Neural crest cell (in vitro differentiated cells): ENCODE measurements at regions not wholly inside any gene's neighbourhood (a gene's known extent, or its start where the extent isn't known, plus 50 kb on each side); places are given as distances from the start of the nearest gene placed in this dataset.

Experiments
- DNase-seq: peaks from one replicate; pipeline ENCODE4 v3.0.0; 2021; ENCODE audit warnings: low read depth, mixed read lengths, low spot score
- H3K27ac Mint-ChIP-seq: one replicate; pipeline ENCODE4 v1.8.0; 2021; ENCODE audit warnings: mild to moderate bottlenecking, mixed read lengths; ENCODE audit not compliant: unreplicated experiment
- H3K27me3 Mint-ChIP-seq: 2 replicates; pipeline ENCODE4 v1.8.0; 2021; ENCODE audit warnings: low read depth, mild to moderate bottlenecking, mixed read lengths
- H3K36me3 Mint-ChIP-seq: 2 replicates; pipeline ENCODE4 v1.8.0; 2021; ENCODE audit warnings: low read depth, mild to moderate bottlenecking, mixed read lengths
- H3K4me1 Mint-ChIP-seq: 2 replicates; pipeline ENCODE4 v1.8.0; 2021; ENCODE audit warnings: mixed read lengths
- H3K4me3 Mint-ChIP-seq: one replicate; pipeline ENCODE4 v1.8.0; 2021; ENCODE audit warnings: mild to moderate bottlenecking, mixed read lengths
- H3K9me3 Mint-ChIP-seq: 2 replicates; pipeline ENCODE4 v1.8.0; 2021; ENCODE audit warnings: mixed read lengths
- TF ChIP-seq, protein P1 (sequence below): fragments of 200-600 bp; sonication (generic); conservative IDR thresholded peaks from 2 replicates; pipeline ENCODE4 v1.5.0; 2021; ENCODE audit warnings: antibody characterized with exemption, mild to moderate bottlenecking

DNA sequence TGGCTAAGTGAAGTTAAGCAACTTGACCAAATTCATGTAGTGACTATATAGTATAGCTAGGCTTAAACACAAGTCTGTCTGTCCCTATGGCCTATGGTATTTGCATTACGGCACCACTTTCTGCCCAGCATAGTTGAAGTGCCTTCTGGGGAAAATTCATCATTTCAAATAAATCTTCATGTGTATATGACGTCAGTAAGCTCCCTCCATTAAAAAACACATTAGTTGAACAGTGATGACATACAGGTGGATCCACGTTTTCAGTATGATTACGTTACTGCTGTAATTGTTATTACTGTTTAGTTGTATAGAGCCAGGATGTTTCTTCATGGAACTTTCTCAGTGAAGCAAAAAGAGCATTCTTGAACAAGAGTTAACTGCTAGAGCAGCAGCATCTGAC lies 96.2 kb downstream of the TENT5A start:
- Mint-ChIP-seq H3K4me3 (no peak overlapping the region), H3K4me1 (no peaks in the 10 kb centered on the region), H3K9me3 (peaks cover 3% of the 10 kb centered on the region), H3K27ac (no peak overlapping the region), H3K36me3 (no peaks in the 10 kb centered on the region), H3K27me3 (no peaks in the 10 kb centered on the region)
- TF ChIP-seq, protein P1, sequence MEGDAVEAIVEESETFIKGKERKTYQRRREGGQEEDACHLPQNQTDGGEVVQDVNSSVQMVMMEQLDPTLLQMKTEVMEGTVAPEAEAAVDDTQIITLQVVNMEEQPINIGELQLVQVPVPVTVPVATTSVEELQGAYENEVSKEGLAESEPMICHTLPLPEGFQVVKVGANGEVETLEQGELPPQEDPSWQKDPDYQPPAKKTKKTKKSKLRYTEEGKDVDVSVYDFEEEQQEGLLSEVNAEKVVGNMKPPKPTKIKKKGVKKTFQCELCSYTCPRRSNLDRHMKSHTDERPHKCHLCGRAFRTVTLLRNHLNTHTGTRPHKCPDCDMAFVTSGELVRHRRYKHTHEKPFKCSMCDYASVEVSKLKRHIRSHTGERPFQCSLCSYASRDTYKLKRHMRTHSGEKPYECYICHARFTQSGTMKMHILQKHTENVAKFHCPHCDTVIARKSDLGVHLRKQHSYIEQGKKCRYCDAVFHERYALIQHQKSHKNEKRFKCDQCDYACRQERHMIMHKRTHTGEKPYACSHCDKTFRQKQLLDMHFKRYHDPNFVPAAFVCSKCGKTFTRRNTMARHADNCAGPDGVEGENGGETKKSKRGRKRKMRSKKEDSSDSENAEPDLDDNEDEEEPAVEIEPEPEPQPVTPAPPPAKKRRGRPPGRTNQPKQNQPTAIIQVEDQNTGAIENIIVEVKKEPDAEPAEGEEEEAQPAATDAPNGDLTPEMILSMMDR, result no peak
- no peak for DNase-seq

DNA sequence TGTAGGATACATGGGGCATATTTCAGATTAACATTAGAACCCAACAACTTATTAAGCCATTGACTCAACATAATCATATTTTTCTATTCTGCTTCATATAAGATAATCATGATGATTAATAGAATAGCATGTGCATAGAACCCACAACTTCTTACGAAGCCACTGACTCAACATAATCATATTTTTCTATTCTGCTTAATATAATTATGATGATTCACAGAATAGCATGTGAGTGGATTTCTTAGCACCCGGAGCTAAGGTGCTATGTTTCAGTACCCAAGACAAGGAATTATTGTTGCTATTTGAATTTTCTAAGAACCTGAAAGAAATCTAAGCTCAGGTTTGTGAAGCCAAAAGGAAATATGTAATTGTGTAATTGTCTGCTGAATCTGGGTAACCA lies 96.8 kb downstream of the TENT5A start:
- H3K9me3 Mint-ChIP-seq, result peaks cover 3% of the 10 kb centered on the region
- no peaks in the 10 kb centered on the region for H3K27me3 Mint-ChIP-seq
- H3K27ac Mint-ChIP-seq, result no peak overlapping the region
- no peak for DNase-seq
- no peaks in the 10 kb centered on the region for H3K4me1 Mint-ChIP-seq
- H3K36me3 Mint-ChIP-seq, result no peaks in the 10 kb centered on the region
- H3K4me3 Mint-ChIP-seq, result no peak overlapping the region
- TF ChIP-seq, protein P1, result no peak

DNA sequence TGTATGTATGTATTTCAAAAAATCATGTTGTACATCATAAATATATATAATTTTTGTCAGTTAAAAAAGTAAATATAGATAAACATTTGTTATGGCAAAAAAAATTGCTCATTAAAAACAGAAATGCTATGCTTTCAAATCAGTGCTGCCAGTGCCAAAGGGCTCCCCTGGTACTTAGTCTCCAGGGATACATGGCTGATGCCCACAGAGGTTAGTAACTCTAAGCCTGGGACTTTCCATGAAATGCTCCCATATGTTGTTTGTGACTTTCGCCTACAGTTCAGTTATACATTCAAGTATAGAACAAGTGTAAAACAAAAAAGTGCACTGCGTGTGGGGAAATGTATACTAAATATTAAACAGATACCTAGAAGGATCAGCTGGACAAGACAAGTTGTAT lies 104.0 kb downstream of the TENT5A start:
- no peaks in the 10 kb centered on the region for H3K27me3 Mint-ChIP-seq
- peaks cover 6% of the 10 kb centered on the region for H3K9me3 Mint-ChIP-seq
- no peak for DNase-seq
- TF ChIP-seq, protein P1, result no peak
- no peaks in the 10 kb centered on the region for H3K36me3 Mint-ChIP-seq
- no peaks in the 10 kb centered on the region for H3K4me1 Mint-ChIP-seq
- no peak overlapping the region for H3K4me3 Mint-ChIP-seq
- H3K27ac Mint-ChIP-seq, result no peak overlapping the region

DNA sequence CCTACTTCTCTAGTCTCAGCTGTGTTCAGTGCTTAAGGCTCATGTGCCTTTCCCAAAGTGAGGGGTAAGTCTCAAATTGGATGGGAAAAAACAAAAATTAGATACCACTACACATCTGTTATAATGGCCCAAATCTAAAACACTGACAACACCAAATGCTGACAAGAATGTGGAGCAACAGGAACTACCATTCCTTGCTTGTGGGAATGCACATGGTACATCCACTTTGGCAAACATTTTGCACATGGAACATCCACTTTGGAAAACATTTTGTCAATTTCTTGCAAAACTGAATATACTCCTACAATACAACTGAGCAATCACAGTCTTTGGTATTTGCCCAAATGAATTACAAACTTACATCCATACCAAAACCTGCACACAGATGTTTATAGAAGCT lies 109.3 kb downstream of the TENT5A start:
- Mint-ChIP-seq H3K4me1 (no peaks in the 10 kb centered on the region), H3K9me3 (peaks cover 22% of the 10 kb centered on the region), H3K27me3 (no peaks in the 10 kb centered on the region), H3K27ac (no peak overlapping the region), H3K4me3 (no peak overlapping the region), H3K36me3 (no peaks in the 10 kb centered on the region)
- TF ChIP-seq, protein P1, result no peak
- no peak for DNase-seq

DNA sequence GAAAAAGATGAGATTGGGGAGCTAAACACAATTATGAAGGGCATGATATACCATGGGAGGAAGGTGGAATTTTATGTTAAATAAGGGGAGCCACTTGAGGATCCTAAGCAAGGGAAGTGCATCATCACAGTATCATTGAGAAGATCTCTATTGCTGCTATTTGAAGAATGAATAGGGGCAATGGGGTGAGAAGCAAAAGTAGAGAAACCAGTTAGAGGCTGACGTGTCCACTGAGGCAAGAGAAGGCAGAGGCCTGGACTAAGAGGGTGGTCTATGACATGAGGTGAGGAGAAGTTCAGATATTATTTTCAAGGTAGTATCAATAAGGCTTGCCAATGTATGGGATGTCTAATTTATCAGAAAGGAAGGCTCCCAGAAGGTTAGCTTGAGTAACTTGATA lies 111.6 kb downstream of the TENT5A start:
- Mint-ChIP-seq H3K9me3 (peaks cover 22% of the 10 kb centered on the region), H3K27ac (no peak overlapping the region), H3K36me3 (no peaks in the 10 kb centered on the region), H3K27me3 (no peaks in the 10 kb centered on the region), H3K4me1 (peaks cover 17% of the 10 kb centered on the region), H3K4me3 (no peak overlapping the region)
- TF ChIP-seq, protein P1, result no peak
- no peak for DNase-seq

DNA sequence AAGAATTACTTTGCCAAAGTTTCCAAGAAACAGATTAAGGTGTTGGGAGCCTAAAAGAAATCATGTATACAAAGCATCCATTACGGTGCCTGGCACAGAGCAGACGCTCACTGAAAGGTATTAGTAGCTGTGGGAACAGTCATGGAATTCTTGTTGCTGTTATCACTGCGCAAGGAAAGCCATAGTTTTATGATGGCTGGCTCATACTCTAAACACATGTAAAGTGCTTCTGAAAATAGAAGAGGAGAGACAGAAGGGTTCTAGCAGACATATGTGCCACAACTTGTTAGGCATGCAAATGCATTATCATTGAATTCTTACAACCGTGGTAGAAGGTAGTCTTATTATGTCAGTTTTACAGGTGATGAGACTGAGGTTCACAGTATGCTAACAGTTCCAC lies 112.4 kb downstream of the TENT5A start:
- no peaks in the 10 kb centered on the region for H3K36me3 Mint-ChIP-seq
- DNase-seq, result no peak
- TF ChIP-seq, protein P1, result no peak
- peaks cover 21% of the 10 kb centered on the region for H3K4me1 Mint-ChIP-seq
- no peak overlapping the region for H3K27ac Mint-ChIP-seq
- no peak overlapping the region for H3K4me3 Mint-ChIP-seq
- peaks cover 18% of the 10 kb centered on the region for H3K9me3 Mint-ChIP-seq
- H3K27me3 Mint-ChIP-seq, result no peaks in the 10 kb centered on the region
